ENCODE measurements at regions not wholly inside any gene's neighbourhood (a gene's known extent, or its start where the extent isn't known, plus 50 kb on each side); places are given as distances from the start of the nearest gene placed in this dataset.

GRCh38 chr4:115729739-115730266, 616.4 kb upstream of the NDST4 start:
- DNase-seq: no peak

GRCh38 chr4:115723621-115724020, 610.2 kb upstream of the NDST4 start:
- no peak for DNase-seq

- DNase-seq: no peak
Observed at GRCh38 chr4:115720611-115721010, 607.2 kb upstream of the NDST4 start.

GRCh38 chr4:115711575-115711974, 598.2 kb upstream of the NDST4 start:
- DNase-seq: no peak

- DNase-seq: no peak
Observed at GRCh38 chr4:115688961-115689360, 575.5 kb upstream of the NDST4 start.

GRCh38 chr4:115687052-115687755, 573.8 kb upstream of the NDST4 start:
- no peak for DNase-seq

GRCh38 chr4:115678425-115678941, 565.1 kb upstream of the NDST4 start:
- DNase-seq: no peak

- no peak for DNase-seq
Observed at GRCh38 chr4:115675719-115676118, 562.3 kb upstream of the NDST4 start.

GRCh38 chr4:115674485-115674884, 561.1 kb upstream of the NDST4 start:
- DNase-seq: no peak

- DNase-seq: no peak
Observed at GRCh38 chr4:115671581-115671980, 558.2 kb upstream of the NDST4 start.

- DNase-seq: no peak
Observed at GRCh38 chr4:115670930-115671329, 557.5 kb upstream of the NDST4 start.

GRCh38 chr4:115668396-115668795, 555.0 kb upstream of the NDST4 start:
- DNase-seq: no peak

GRCh38 chr4:115664285-115664684, 550.9 kb upstream of the NDST4 start:
- DNase-seq: no peak

- no peak for DNase-seq
Observed at GRCh38 chr4:115660465-115660864, 547.0 kb upstream of the NDST4 start.

- no peak for DNase-seq
Observed at GRCh38 chr4:115657991-115658650, 544.7 kb upstream of the NDST4 start.

- DNase-seq: no peak
Observed at GRCh38 chr4:115655626-115656025, 542.2 kb upstream of the NDST4 start.

- no peak for DNase-seq
Observed at GRCh38 chr4:115648786-115649185, 535.4 kb upstream of the NDST4 start.

- DNase-seq: no peak
Observed at GRCh38 chr4:115629270-115629669, 515.9 kb upstream of the NDST4 start.

- no peak for DNase-seq
Observed at GRCh38 chr4:115609631-115610030, 496.2 kb upstream of the NDST4 start.

- no peak for DNase-seq
Observed at GRCh38 chr4:115607311-115607710, 493.9 kb upstream of the NDST4 start.

- DNase-seq: no peak
Observed at GRCh38 chr4:115596265-115597001, 483.0 kb upstream of the NDST4 start.

GRCh38 chr4:115580901-115581300, 467.5 kb upstream of the NDST4 start:
- DNase-seq: no peak

- DNase-seq: no peak
Observed at GRCh38 chr4:115575851-115576250, 462.4 kb upstream of the NDST4 start.
